ENCODE measurements at regions not wholly inside any gene's neighbourhood (a gene's known extent, or its start where the extent isn't known, plus 50 kb on each side); places are given as distances from the start of the nearest gene placed in this dataset.

DNA sequence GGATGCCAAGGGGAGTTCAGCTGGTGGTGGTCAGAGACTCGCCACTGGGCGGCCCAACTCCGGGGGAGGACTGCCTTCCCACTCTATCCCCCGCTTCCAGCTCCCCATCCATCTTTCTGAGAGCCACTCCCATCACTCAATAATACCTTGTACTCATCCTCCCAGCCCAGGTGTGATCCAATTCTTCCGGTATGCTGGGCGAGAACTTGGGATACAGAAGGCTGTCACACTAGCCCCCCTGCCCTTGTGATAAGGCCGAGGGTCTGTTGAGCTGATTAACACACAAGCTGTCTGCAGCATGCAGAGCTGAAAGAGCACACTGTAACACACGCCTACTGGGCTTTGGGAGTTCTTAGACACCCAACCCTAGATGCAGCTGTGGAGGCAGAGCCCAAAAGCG is 460.4 kb upstream of the EEF2KMT start:
- TF ChIP-seq CTCF (IDR thresholded peaks at IDR 0.05; ENCODE audit: insufficient read depth, low read depth, low read length) = no peak
- POLR2A ChIA-PET = no interaction called here
- Histone ChIP-seq H3K27me3 (ENCODE audit: control insufficient read depth, insufficient read depth, low read length) (no peaks in the 10 kb centered on the region), H3K4me3 (ENCODE audit: low read depth, low read length) (no peak overlapping the region), H3K36me3 (ENCODE audit: control insufficient read depth, insufficient read depth, low read length) (no peaks in the 10 kb centered on the region)
- CTCF ChIA-PET = no interaction called here
- no peak for DNase-seq (ENCODE audit: low read depth)

GRCh38 chr16:5557448-5557847 is 459.9 kb upstream of the EEF2KMT start:
- no peak for TF ChIP-seq CTCF (IDR thresholded peaks at IDR 0.05; ENCODE audit: insufficient read depth, low read depth, low read length)
- CTCF ChIA-PET = no interaction called here

DNA sequence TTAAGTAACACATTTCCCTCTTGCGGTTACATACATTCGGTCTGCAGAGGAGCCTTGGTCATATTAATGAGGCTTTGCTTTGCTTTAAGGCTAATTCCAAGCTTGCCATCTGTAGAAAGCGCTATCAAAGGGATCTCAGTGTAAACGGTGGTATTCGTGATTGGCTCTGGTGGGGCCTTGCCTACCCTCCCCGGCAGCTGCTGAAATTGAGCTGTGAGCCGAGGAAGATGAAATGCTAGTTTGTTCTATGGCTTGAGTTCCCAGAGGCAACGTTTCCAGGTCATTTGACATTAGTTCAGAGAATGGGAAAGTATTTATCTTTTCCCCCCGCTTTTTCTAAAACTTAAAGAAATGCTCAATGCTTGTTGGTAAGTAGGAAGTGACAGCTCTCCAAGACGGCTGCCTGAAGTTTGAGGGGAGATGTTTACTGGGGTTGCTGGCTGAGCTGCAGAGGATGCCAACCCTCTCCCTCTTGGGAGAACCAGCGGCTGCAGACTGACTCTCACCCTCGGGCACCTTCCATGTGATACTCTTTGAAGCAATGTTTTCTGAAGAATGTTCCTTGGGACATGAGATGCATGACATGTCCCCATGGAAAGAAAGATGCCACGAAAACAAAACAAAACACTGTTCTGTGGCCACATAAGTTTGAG is 458.7 kb upstream of the EEF2KMT start:
- H3K4me3 ChIP-seq (ENCODE audit: low read depth, low read length) = no peak overlapping the region
- no peak for TF ChIP-seq CTCF (IDR thresholded peaks at IDR 0.05; ENCODE audit: insufficient read depth, low read depth, low read length)
- ChIA-PET POLR2A (no interaction called here), CTCF (no interaction called here)
- H3K27me3 ChIP-seq (ENCODE audit: control insufficient read depth, insufficient read depth, low read length) = no peaks in the 10 kb centered on the region
- no peak for DNase-seq (ENCODE audit: low read depth)
- no peaks in the 10 kb centered on the region for H3K36me3 ChIP-seq (ENCODE audit: control insufficient read depth, insufficient read depth, low read length)

More at GRCh38 chr16:5557448-5557847, 459.9 kb upstream of the EEF2KMT start:
- Histone ChIP-seq H3K27me3 (ENCODE audit: control insufficient read depth, insufficient read depth, low read length) (no peaks in the 10 kb centered on the region), H3K4me3 (ENCODE audit: low read depth, low read length) (no peak overlapping the region), H3K36me3 (ENCODE audit: control insufficient read depth, insufficient read depth, low read length) (no peaks in the 10 kb centered on the region)
- POLR2A ChIA-PET = no interaction called here
- no peak for DNase-seq (ENCODE audit: low read depth)

GRCh38 chr16:5551909-5552308 is 454.3 kb upstream of the EEF2KMT start:
- Histone ChIP-seq H3K36me3 (ENCODE audit: control insufficient read depth, insufficient read depth, low read length) (no peaks in the 10 kb centered on the region), H3K4me3 (ENCODE audit: low read depth, low read length) (no peak overlapping the region), H3K27me3 (ENCODE audit: control insufficient read depth, insufficient read depth, low read length) (no peaks in the 10 kb centered on the region)
- ChIA-PET CTCF (no interaction called here), POLR2A (no interaction called here)
- DNase-seq (ENCODE audit: low read depth) = no peak
- no peak for TF ChIP-seq CTCF (IDR thresholded peaks at IDR 0.05; ENCODE audit: insufficient read depth, low read depth, low read length)

DNA sequence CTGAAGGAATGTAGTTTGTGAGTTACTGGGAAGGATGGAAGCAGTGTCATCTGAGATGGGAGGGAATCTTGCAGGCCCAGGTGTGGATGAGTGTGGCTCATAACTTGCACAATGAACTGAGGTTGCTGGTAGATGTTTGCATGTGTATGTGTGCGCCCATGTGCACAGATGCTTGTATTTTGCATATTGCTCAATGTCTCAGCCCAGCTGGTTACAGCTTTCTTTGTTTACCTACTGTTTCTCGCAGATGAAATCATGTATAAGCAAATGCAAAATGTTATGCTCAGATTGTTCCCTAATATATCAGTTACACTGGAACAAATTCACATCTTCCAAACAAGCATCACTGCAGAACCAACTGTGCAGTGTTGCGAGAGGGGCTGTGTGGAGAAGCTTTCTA is 452.2 kb upstream of the EEF2KMT start:
- CTCF ChIA-PET = no interaction called here
- Histone ChIP-seq H3K4me3 (ENCODE audit: low read depth, low read length) (no peak overlapping the region), H3K27me3 (ENCODE audit: control insufficient read depth, insufficient read depth, low read length) (no peaks in the 10 kb centered on the region), H3K36me3 (ENCODE audit: control insufficient read depth, insufficient read depth, low read length) (no peaks in the 10 kb centered on the region)
- no peak for TF ChIP-seq CTCF (IDR thresholded peaks at IDR 0.05; ENCODE audit: insufficient read depth, low read depth, low read length)
- POLR2A ChIA-PET = no interaction called here
- no peak for DNase-seq (ENCODE audit: low read depth)
